ENCODE measurements at regions not wholly inside any gene's neighbourhood (a gene's known extent, or its start where the extent isn't known, plus 50 kb on each side); places are given as distances from the start of the nearest gene placed in this dataset.

GRCh38 chr11:16448123-16448717 is 91.9 kb upstream of the SOX6 start:
- H3K4me2 ChIP-seq (ENCODE audit: low read depth, low read length) = no peak overlapping the region
- H3K4me3 ChIP-seq (replicated peaks in 1 of 3; ENCODE audit: insufficient read depth in 1 of 3, low read depth in 2 of 3, low read length in 3 of 3) = no peak overlapping the region
- intact Hi-C loops (cut with micrococcal nuclease; ENCODE audit: unreplicated experiment) (no loop called here), in situ Hi-C loops (cut with HindIII; ENCODE audit: extremely low pct_ligation_motif_present, low pct_unique_long_range_greater_than_20kb) (no loop called here)
- no peak overlapping the region for H2AFZ ChIP-seq (ENCODE audit: low read length)
- H3K9me3 ChIP-seq (ENCODE audit: low read length) = no peaks in the 10 kb centered on the region
- DNase-seq (ENCODE audit: low spot score) (no peak), ATAC-seq (no peak), FAIRE-seq (no peak)
- H3K27me3 ChIP-seq (ENCODE audit: control insufficient read depth in 1 of 2, insufficient read depth in 2 of 2, low read length in 2 of 2) = no peaks in the 10 kb centered on the region
- TF ChIP-seq KLF9 (CRISPR knock-in tag; IDR thresholded peaks at IDR 0.05; ENCODE audit: low read depth) = no peak
- no peak for TF ChIP-seq NFIB (CRISPR knock-in tag; IDR thresholded peaks at IDR 0.05; ENCODE audit: borderline replicate concordance)
- no peak for TF ChIP-seq ZNF773 (CRISPR knock-in tag; IDR thresholded peaks at IDR 0.05; ENCODE audit: borderline replicate concordance)
- TF ChIP-seq TCF7 (IDR thresholded peaks at IDR 0.05; ENCODE audit: low read depth) = no peak
- no peak for TF ChIP-seq ZNF468 (CRISPR knock-in tag; IDR thresholded peaks at IDR 0.05)
- TF ChIP-seq KLF13 (CRISPR knock-in tag; IDR thresholded peaks at IDR 0.05) = no peak
- no peak for TF ChIP-seq ZNF547 (CRISPR knock-in tag; IDR thresholded peaks at IDR 0.05)
- H3K36me3 ChIP-seq (replicated peaks in 1 of 2; ENCODE audit: control insufficient read depth in 1 of 2, insufficient read depth in 2 of 2, low read length in 2 of 2) = no peaks in the 10 kb centered on the region
- 3% methylated on average over 1 of the region's 1 CpG for WGBS (ENCODE audit: low lambda C conversion rate)
- H3K4me1 ChIP-seq (ENCODE audit: insufficient read depth, low read length) = no peaks in the 10 kb centered on the region
- H3K9ac ChIP-seq (ENCODE audit: insufficient read depth, low read depth, low read length) = no peak overlapping the region
- ChIA-PET POLR2A (no interaction called here), CTCF (ENCODE audit: low intra/inter-chr PET ratio, low total read pairs) (no interaction called here)
- no peaks in the 10 kb centered on the region for H3K79me2 ChIP-seq (ENCODE audit: insufficient read depth, low read length)
- H4K20me1 ChIP-seq (ENCODE audit: insufficient read depth, low read length) = no peaks in the 10 kb centered on the region
- BruUV-seq (replicated peaks) = no TSS peak
- no peak overlapping the region for H3K27ac ChIP-seq (ENCODE audit: extremely low read length, insufficient read depth, low read length)

GRCh38 chr11:16441461-16441860 is 85.1 kb upstream of the SOX6 start:
- intact Hi-C loops (cut with micrococcal nuclease; ENCODE audit: unreplicated experiment) (no loop called here), in situ Hi-C loops (cut with HindIII; ENCODE audit: extremely low pct_ligation_motif_present, low pct_unique_long_range_greater_than_20kb) (no loop called here)
- H4K20me1 ChIP-seq (ENCODE audit: insufficient read depth, low read length) = no peaks in the 10 kb centered on the region
- no peak for FAIRE-seq
- WGBS (ENCODE audit: low lambda C conversion rate) = 28% methylated on average over 3 of the region's 3 CpGs
- H3K79me2 ChIP-seq (ENCODE audit: insufficient read depth, low read length) = no peaks in the 10 kb centered on the region
- H3K9me3 ChIP-seq (ENCODE audit: low read length) = no peaks in the 10 kb centered on the region
- H3K27me3 ChIP-seq (ENCODE audit: control insufficient read depth in 1 of 2, insufficient read depth in 2 of 2, low read length in 2 of 2) = no peaks in the 10 kb centered on the region; a peak in 1 of 5 replicates
- H3K4me2 ChIP-seq (ENCODE audit: low read depth, low read length) = no peak overlapping the region
- no peak overlapping the region for H3K9ac ChIP-seq (ENCODE audit: insufficient read depth, low read depth, low read length)
- ATAC-seq = no peak
- ChIA-PET CTCF (ENCODE audit: low intra/inter-chr PET ratio, low total read pairs) (no interaction called here), POLR2A (no interaction called here)
- no peaks in the 10 kb centered on the region for H3K36me3 ChIP-seq (replicated peaks in 1 of 2; ENCODE audit: control insufficient read depth in 1 of 2, insufficient read depth in 2 of 2, low read length in 2 of 2)
- no peak for DNase-seq (ENCODE audit: low spot score)
- H3K27ac ChIP-seq (ENCODE audit: extremely low read length, insufficient read depth, low read length) = no peak overlapping the region
- no TSS peak for BruUV-seq (replicated peaks)
- no peak overlapping the region for H2AFZ ChIP-seq (ENCODE audit: low read length)
- H3K4me3 ChIP-seq (replicated peaks in 1 of 3; ENCODE audit: insufficient read depth in 1 of 3, low read depth in 2 of 3, low read length in 3 of 3) = no peak overlapping the region
- H3K4me1 ChIP-seq (ENCODE audit: insufficient read depth, low read length) = no peaks in the 10 kb centered on the region
- TF ChIP-seq ZNF546 (CRISPR knock-in tag; conservative IDR thresholded peaks at IDR 0.05) (no peak), ARNT2 (CRISPR knock-in tag; IDR thresholded peaks at IDR 0.05; ENCODE audit: low read depth) (no peak), ZNF547 (CRISPR knock-in tag; IDR thresholded peaks at IDR 0.05) (no peak), ARHGAP35 (CRISPR knock-in tag; IDR thresholded peaks at IDR 0.05; ENCODE audit: borderline replicate concordance) (no peak), MTA1 (CRISPR knock-in tag; IDR thresholded peaks at IDR 0.05; ENCODE audit: borderline replicate concordance) (no peak), ZFP91 (CRISPR knock-in tag; IDR thresholded peaks at IDR 0.05; ENCODE audit: borderline replicate concordance) (no peak), NR2F2 (IDR thresholded peaks at IDR 0.05; ENCODE audit: borderline replicate concordance, low read depth) (no peak), MIXL1 (CRISPR knock-in tag; IDR thresholded peaks at IDR 0.05) (no peak), DMAP1 (CRISPR knock-in tag; IDR thresholded peaks at IDR 0.05) (no peak), CHD2 (IDR thresholded peaks at IDR 0.05; ENCODE audit: low read depth, low read length) (no peak), ZNF549 (CRISPR knock-in tag; IDR thresholded peaks at IDR 0.05) (no peak), NBN (conservative IDR thresholded peaks at IDR 0.05) (no peak), NFYB (CRISPR knock-in tag; IDR thresholded peaks at IDR 0.05) (no peak)
- TF ChIP-seq, protein P1, sequence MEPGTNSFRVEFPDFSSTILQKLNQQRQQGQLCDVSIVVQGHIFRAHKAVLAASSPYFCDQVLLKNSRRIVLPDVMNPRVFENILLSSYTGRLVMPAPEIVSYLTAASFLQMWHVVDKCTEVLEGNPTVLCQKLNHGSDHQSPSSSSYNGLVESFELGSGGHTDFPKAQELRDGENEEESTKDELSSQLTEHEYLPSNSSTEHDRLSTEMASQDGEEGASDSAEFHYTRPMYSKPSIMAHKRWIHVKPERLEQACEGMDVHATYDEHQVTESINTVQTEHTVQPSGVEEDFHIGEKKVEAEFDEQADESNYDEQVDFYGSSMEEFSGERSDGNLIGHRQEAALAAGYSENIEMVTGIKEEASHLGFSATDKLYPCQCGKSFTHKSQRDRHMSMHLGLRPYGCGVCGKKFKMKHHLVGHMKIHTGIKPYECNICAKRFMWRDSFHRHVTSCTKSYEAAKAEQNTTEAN (CRISPR knock-in tag; conservative IDR thresholded peaks at IDR 0.05) = no peak
